Ovary (tissue), 3 donors: ENCODE measurements at regions not wholly inside any gene's neighbourhood (a gene's known extent, or its start where the extent isn't known, plus 50 kb on each side); places are given as distances from the start of the nearest gene placed in this dataset.

ENCODE experiments used
- CTCF ChIP-seq, 3 donors: fragments of 450-650 bp in 2 of 3; fragments of 200-600 bp in 1 of 3; IDR thresholded peaks; one replicate each; pipeline versions ENCODE4 v1.5.1 to v1.8.0; 2016 to 2022; ENCODE audit warnings: antibody characterized with exemption in 3 of 3, mild to moderate bottlenecking in 1 of 3
- POLR2A ChIP-seq: fragments of 450-650 bp; IDR thresholded peaks from one replicate; pipeline ENCODE4 v1.6.1; 2017; ENCODE audit warnings: antibody characterized with exemption, mild to moderate bottlenecking, moderate library complexity
- donor health status: DM: no; HTN: no; CAD: no.

GRCh38 chr4:100721077-100721476, 203.3 kb upstream of the EMCN start:
- TF ChIP-seq POLR2A: no peak
- no peak for TF ChIP-seq CTCF (IDR thresholded peaks at IDR 0.05)
